Stimulated activated CD4-positive, alpha-beta T cell treated with anti-CD3 and anti-CD28 coated beads, TNF-alpha, amount 100 ng/mL, for 4 hours (primary cell): ENCODE measurements at regions not wholly inside any gene's neighbourhood (a gene's known extent, or its start where the extent isn't known, plus 50 kb on each side); places are given as distances from the start of the nearest gene placed in this dataset.
"Not testable (repeated sequence)": the region's sequence is repeated elsewhere in the genome, so short reads cannot be mapped to it uniquely, and the experiment has no call there.

ENCODE experiments used
- DNase-seq, 3 experiments: peaks; one replicate each; pipeline ENCODE4 v3.0.0-alpha.2; 2020; ENCODE audit warnings: low read depth in 3 of 3

DNA sequence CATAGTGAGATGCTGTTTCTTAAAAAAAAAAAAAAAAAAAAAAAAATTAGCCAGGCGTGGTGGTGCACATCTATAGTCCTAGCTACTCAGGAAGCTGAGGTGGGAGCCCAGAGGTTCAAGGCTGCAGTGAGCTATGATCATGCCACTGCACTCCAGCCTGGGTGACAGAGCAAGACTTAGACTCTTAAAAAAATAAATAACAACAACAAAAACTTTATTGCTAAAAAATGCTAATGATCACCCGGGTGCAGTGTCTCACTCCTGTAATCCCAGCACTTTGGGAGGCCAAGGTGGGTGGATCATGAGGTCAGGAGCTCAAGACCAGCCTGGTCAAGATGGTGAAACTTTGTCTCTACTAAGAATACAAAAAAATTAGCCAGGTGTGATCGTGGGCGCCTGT, 119.5 kb upstream of the RAB4A start:
- DNase-seq = not testable (repeated sequence)

DNA sequence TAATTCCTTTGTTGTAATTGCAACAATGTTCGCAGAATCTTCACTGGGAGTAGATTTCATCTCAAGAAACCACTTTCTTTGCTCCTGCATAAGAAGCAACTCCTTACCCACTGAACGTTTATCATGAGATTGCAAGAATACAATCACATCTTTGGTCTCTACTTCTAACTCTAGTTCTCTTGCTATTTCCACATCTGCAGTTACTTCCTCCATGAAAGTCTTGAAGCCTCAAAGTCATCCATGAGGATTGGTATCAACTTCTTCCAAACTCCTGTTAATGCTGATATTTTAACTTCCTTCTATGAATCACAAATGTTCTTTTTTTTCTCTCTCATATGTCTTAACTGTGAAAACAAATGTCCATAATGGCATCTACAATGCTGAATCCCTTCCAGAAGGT, 118.6 kb upstream of the RAB4A start:
- DNase-seq = no peak

DNA sequence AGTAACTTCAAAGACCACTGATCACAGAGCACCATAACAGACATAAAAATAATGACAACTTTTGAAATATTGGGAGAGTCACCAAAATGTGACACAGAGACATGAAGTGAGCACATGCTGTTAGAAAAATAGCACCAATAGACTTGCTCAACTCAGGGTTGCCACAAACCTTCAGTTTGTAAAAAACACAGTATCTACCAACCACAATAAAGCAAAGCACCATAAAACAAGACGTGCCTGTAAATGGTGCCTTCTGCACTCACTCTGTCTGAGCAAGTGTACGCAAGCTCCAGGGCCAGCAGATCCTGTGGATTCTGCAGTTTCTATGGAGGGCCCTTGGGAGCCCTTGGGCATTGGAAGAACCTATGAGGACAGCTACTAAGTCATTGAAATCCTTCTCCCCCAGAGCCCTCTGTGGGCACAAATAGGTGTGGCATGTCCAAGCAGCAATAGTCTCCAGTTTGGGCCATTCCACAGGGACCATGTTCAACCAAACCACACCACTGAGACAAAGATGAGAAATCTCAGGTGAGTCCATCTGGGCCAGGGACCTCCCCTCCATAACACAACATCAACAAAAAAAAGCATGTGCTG, 116.9 kb upstream of the RAB4A start:
- no peak for DNase-seq

DNA sequence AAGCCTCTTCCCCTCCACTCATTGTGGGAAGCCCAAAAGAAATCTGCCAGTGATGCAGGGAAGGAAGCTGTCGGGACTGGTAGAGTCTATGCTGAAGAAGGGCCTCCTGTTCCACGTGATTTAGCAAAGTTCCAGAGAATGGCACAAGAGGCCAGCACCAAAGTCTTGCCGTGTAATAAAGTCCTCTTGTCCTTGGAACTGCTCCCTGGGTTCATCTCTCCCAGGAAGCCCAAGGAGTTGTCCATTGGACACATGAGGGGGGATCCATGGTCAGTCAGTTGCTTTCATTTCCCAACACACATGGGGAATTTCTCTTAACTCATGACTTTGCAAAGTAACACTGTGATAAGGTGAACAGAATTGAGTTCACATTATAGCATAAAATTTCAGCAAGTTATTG, 116.1 kb upstream of the RAB4A start:
- no peak for DNase-seq

DNA sequence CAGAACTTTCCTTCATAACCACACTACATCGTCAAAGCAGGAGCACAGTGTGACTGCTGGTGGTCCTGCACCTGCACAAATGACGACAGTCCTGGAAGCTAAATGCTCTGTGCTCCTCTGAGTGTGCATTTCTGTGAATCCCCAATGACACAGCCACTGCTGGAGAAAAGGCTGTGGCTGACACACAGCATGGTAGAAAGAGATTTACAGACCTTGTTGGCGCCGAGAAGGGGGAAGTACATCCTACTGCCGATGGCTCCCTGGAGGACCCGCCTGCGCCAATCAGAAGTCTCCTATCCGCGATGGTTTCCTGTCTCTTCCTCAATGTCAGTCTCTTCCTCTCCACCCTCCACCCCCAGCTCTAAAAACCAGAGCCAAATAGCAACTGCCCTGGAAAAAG, 115.4 kb upstream of the RAB4A start:
- no peak for DNase-seq

DNA sequence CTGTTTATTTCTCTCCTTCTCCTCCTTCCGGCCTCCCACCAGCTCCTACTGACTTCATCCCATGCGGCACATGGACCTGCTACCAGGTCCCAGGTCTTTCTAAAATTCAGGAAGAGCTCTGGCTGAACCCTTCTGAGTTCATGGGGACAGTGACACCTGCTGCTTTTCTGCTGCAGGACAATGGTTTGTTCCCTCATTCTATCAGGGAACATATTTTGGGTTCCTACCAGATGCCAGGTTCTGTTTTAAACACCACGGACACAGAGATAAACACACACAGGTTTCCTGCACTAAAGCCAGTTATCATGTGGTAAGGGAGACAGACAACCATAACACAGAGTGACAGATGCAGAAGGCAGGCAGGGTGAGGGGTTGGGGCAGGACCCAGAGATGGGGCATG, 114.0 kb upstream of the RAB4A start:
- no peak for DNase-seq

DNA sequence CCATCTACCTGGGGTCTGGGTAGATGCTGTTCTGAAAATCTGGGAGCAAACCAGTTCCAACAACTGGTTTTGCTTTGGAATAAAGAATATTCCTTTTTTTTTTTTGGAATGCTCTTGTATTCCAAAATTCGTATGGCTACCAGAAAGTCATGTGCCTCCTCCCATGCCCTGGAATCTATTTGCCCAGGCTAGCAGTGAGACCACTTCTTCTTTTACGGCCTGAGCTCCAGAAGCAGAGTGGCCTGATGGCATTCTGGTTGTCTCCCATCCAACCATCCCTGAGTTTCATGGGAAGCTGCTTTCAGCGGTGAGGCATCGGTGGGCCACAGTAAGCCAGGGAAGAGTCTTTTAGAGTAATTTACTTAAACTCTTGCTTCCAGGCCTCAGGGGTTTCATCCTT, 113.4 kb upstream of the RAB4A start:
- no peak for DNase-seq

DNA sequence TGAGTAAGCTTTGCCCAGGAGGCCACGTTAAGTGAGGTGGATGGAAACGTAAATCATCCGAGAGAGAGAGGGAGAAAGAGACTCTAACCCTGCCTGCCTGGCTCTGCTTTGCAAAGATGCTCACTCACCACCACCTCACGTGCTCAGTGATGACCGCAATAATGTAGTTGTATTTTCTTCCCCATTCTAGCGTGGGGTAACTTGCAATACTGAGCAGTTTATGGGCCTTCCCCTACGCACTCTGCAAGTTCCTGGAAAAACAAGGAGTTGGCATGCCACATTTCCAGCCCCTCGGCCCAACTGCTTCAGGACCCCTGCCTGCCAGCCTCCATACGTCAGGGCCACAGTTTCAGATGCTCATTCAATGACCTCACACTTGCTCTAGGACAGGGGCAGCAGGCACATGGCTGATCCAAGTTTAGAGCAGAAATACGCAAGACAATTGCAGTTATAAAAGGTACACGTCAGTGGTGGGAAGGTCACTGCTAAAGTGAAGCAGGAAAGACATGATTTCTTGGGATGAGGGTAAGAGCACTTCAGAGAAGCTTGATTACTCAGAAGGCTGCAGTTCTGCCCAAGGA, 112.5 kb upstream of the RAB4A start:
- no peak for DNase-seq

DNA sequence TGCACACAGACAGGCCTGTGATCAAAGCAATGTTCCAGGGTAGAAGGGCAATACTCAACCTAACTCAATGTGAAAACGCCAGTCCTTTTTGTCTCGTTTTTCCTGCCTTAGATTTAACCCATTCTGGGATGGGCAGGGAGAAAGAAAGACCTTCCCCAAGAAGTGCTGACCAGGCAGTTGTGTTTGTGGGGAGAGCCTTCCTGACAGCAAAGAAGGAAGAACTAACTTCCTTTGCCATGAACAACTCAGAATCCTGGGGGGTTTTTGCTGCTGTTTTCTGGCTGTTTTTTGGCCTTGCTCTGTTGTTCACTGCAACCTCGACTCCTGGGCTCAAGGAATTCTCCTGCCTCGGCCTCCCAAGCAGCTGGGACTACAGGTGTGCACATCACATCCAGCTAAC, 112.0 kb upstream of the RAB4A start:
- no peak for DNase-seq

DNA sequence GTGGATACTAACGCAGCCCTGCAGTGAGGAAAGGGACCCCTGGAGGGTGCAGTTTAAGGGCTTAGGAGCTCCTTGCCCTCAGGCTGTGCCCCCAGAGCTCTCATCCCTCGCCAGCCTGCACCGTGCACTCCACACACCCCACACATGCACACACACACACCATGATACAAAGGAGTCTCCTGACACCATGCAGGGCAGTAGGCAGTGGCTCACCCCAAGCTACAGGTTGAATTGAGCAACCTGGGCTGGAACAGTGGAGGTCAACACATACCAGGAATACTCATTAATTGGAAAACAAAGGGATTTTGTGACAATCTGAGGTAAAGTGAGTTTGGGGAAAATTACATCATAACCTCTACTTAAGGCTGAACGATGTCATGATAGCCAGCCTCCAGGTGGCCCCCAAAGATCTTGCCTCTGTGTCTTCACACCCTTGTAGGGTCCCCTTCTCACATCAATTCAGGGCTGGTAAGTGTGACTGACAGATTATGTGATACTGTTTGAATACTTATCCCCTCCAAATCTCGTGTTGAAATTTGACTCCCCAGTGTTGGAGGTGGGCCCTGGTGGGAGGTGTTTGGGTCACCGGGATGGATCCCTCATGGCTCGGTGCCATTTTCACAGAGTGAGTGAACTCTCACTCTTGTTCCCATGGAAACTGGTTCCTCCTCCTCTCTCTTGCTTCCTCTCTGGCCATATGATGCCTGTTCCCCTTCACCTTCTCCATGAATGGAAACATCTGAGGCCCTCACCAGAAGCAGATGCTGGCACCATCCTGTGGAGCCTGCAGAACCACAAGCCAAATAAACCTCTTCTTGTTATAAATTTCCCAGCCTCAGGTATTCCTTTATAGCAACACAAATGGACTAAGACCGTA, 111.0 kb upstream of the RAB4A start:
- DNase-seq = no peak

DNA sequence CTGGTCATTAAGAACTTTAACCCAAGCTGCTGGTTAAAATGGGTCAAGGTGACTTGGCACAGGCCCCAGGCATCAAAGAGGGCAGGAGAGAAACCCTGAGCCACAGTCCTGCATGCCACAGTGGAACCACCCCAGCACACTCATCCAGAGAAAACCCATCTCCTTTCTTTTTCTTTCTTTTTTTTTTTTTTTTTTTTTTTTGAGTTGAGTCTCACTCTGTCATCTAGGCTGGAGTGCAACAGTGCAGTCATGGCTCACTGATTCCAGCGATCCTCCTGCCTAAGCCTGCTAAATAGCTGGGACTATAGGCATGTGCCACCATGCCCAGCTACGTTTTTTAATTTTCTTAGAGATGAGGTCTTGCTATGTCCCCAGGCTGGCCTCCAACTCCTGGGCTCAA, 109.2 kb upstream of the RAB4A start:
- no peak for DNase-seq

DNA sequence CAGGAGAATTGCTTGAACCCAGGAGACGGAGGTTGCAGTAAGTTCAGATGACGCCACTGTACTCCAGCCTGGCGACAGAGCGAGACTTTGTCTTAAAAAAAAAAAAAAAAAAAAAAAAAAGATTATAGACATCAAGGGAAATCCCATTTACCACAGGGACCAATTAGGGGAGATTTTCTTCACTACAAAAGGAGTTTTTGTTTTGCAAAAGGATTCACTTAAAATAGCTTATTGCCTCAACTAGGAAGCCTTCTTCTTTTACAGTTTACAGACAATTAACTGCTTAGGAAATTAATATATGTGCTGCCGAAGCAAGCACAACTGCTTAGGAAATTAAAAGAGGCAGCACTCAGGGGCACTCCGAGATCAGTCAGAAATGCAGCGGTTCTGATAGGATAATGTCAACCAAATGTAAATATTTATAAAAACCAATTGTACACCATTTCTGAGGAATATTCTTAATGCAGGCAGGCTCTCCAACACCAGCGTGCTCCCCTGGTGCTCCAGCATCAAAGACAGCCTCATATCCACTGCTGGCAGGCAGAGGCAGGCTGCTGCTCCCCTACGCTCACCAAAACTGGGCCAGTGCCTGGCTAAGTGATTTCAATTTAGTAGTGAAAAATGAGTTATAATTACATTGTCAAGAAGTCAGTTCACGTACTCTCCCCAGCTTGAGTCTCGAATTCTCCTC, 107.9 kb upstream of the RAB4A start:
- DNase-seq = no peak

DNA sequence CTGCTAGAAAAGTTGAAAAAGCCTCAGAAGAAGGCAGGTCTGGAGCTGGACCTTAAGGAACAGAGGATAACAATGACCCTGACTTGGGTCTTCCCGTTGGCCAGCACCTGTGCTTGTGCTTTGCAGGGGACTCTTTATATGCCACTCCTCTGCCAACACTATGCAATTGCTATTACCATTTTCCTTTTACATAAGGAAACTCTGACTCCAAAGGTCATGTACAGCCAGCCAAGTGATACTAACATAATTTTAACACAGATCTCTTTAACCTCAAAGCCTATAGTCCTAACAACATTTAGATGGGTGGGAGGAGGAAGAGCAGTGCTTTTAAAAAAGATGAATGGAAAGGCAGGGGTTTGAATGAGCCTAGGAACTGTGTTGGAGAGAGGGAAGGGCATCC, 106.6 kb upstream of the RAB4A start:
- no peak for DNase-seq

DNA sequence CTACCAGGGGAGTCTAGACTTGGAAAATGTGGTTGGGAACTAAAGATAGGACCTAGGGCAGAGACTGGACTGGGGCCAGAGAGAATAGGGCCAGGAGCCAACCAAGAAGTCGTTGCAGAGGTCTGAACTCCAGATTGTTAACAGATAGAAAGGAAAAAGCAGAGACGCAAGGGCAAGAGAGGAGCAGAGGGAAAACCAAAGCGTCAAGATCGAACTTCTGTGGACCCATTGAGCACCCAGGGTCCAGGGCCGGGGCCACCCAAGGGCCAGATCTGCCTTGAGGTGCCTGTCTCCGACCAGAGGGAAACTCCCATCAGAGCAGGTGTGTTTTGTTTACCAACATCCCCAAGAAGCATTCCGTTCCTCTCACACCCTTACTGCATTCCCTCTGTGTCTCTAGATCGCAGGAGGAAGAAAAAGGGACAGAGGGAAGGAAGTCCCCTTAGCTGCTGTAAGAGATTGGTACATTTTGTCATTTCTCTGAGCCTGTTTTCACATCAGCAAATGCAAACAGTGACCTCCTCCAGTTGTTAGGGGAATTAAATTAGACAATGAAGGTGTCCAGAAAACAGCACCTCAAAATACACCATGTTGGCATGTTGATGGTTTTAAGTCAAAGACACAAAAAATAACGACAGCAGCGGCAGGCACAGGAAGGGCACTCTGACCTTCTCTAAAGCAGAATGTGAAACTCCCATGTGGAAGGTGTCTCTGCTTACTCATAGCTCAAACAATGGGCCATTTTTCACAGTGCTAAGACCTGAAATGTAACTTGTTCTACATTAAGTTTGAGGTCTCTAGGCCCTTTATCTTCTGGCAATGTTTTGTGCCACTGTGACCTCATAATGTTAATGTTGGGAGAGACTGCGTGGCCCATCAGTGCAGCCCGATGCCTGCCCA, 105.8 kb upstream of the RAB4A start:
- DNase-seq = no peak

DNA sequence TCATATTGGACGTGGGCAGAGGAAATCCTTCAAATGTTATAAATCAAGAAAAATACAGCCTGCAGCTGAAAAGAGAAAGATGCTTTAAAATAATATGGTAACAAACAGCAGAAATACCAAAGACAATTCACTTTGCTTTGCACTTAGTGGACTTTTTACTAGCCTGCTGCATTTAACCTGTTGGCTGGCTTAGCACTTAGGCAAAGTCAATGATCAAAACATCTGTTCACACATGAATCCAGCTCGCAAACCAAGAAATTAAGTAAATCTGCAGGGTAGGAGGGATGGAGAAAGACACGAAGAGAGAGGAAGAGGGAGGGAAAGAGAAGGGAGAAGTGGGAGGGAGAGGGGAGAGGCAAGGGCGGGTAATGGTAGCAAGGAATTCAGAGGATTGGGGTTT, 103.6 kb upstream of the RAB4A start:
- DNase-seq = no peak

DNA sequence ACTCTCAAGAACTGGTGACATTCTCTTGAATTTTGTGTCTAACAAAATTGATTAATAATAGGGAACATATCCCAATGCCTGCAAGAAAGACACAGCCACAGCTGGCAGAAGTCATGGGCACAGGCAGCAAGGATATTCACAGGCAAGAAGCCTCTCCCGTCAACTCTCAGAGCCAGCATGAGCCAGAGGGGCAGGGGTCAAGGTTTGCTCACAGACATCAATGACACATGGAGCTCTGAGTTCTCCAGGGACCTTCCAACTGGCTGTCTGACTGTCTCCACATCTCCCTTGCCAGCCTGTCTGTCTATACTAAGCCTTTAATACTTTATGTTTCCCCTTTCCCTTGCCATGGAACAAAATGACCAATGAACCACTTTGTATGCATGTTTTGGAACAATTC, 101.5 kb upstream of the RAB4A start:
- no peak for DNase-seq

DNA sequence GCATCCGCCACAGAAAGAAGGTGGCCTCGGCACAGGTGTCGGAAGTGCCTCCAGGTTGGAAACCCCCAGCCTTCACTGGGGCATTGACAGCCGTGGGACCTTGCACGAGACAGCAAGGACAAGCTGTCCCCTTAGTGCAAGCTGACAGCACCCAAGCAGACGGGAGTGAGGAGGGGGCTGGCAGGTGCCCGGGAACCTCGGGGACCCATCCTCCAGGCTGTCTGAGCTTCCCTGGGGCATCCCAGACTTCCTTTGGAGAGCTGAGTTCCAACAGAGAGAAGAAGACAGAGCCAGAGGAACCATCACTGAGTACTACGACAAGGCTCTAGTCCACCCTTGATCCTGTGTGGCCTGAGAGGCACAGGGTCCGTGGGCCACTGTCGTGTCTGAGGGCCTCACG, 100.6 kb upstream of the RAB4A start:
- DNase-seq = no peak

DNA sequence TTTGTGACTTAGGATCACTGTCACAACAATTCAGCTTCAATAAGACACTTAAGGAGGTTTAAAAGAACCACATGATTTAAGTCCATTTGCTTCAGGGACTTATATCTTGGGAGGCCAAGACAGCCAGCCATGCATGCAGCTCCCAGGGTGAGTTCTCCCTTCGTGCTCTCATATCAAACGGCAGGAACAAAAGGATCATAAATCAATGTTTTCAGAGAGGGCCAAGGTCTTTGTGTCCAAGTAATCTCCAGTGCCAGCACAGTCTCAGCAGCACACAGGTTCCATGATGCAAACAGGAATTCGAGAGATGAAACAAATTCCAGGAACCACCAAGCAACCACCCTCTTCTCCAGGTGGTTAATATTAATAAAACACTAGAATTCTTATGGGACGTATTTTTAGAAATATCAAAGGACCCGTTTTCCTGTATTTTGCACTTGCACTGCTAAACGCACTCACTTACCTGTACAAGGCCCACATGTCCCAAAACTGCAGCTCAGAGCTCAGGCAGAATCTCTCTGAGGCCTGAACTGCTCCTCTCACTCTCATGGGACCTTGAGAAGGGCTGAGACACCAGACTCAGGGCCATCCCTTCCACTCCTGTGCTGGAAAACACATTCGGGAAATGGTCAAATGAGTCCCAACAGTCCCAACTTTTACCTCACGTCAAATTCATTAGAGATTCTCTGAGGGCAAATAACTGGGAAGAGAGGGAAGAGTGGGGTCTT, 100.0 kb upstream of the RAB4A start:
- DNase-seq = no peak

DNA sequence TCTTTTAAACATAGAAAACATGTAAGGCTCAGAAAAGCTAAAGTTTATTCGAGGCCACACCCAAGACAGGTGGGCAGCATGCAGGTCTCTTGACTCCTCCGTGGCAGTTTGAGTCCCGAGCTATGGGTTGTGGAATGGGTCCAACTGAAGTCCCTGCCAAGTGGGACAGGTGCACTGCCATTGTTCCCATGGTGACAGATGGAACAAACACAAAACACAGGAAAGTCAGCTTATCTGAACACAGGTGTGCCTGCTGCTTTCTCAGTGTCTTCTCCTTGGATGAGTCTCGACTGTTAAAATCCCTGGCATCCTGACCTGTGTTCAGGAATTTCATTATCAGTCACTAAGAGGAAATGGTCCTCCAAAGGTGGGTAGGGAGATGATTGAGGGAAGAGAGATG, 99.0 kb upstream of the RAB4A start:
- DNase-seq = no peak

DNA sequence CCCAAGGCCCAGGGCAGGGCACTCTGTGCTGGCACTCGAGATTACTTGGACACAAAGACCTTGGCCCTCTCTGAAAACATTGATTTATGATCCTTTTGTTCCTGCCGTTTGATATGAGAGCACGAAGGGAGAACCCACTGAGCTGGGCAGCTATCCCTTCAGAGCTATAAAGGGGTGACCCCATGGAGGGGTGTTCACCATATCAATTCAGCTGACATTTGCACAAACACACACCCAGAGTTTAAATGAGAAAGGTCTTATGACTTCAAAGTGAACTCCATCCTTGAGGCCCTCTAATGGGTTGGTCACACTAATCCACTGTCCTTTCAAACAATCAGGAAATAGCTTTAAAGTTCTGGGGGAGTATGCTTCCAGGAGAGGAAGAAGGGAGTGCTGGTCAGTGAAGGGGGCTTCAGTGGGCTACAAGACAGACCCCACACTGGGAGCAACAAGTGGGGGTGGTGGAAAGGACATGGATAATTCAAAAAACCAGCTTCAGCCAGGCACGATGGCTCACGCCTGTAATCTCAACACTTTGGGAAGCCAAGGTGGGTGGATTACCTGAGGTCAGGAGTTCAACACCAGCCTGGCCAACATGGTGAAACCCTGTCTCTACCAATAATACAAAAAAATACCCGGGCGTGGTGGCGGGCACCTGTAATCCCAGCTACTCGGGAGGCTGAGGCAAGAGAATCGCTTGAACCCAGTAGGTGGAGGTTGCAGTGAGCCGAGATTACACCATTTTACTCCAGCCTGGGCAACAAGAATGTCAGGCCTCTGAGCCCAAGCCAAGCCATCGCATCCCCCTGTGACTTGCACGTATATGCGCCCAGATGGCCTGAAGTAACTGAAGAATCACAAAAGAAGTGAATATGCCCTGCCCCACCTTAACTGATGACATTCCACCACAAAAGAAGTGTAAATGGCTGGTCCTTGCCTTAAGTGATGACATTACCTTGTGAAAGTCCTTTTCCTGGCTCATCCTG, 97.1 kb upstream of the RAB4A start:
- not testable (repeated sequence) for DNase-seq
